Rectal smooth muscle tissue (tissue), 1 donor: ENCODE measurements at regions not wholly inside any gene's neighbourhood (a gene's known extent, or its start where the extent isn't known, plus 50 kb on each side); places are given as distances from the start of the nearest gene placed in this dataset.
"Not testable (repeated sequence)": the region's sequence is repeated elsewhere in the genome, so short reads cannot be mapped to it uniquely, and the experiment has no call there.

ENCODE experiments used
- H3K27ac ChIP-seq: one replicate; pipeline ENCODE4 v1.7.0; 2013; ENCODE audit warnings: low read depth, low read length, inconsistent platforms
- H3K27me3 ChIP-seq: one replicate; pipeline ENCODE4 v1.7.0; 2013; ENCODE audit warnings: low read length; ENCODE audit not compliant: control insufficient read depth, insufficient read depth
- H3K36me3 ChIP-seq: one replicate; pipeline ENCODE4 v1.7.0; 2013; ENCODE audit warnings: low read length; ENCODE audit not compliant: control insufficient read depth, insufficient read depth
- H3K4me1 ChIP-seq: one replicate; pipeline ENCODE4 v1.7.0; 2013; ENCODE audit warnings: low read length; ENCODE audit not compliant: control insufficient read depth, insufficient read depth
- H3K4me3 ChIP-seq: one replicate; pipeline ENCODE4 v1.7.0; 2013; ENCODE audit warnings: low read length
- H3K9ac ChIP-seq: one replicate; pipeline ENCODE4 v1.7.0; 2013; ENCODE audit warnings: low read length

- Histone ChIP-seq H3K27me3 (no peaks in the 10 kb centered on the region), H3K27ac (no peak overlapping the region), H3K4me1 (no peaks in the 10 kb centered on the region), H3K4me3 (no peak overlapping the region), H3K36me3 (no peaks in the 10 kb centered on the region), H3K9ac (no peak overlapping the region)
These were observed 687.7 kb upstream of the ARRDC3 start for GRCh38 chr5:92070786-92071185.

GRCh38 chr5:92064993-92065392 is 681.9 kb upstream of the ARRDC3 start:
- no peaks in the 10 kb centered on the region for H3K36me3 ChIP-seq
- H3K9ac ChIP-seq: no peak overlapping the region
- no peak overlapping the region for H3K27ac ChIP-seq
- no peak overlapping the region for H3K4me3 ChIP-seq
- no peaks in the 10 kb centered on the region for H3K4me1 ChIP-seq
- no peaks in the 10 kb centered on the region for H3K27me3 ChIP-seq

GRCh38 chr5:92051741-92052140 is 668.6 kb upstream of the ARRDC3 start:
- H3K4me3 ChIP-seq: no peak overlapping the region
- H3K4me1 ChIP-seq: no peaks in the 10 kb centered on the region
- H3K27ac ChIP-seq: no peak overlapping the region
- no peak overlapping the region for H3K9ac ChIP-seq
- no peaks in the 10 kb centered on the region for H3K36me3 ChIP-seq
- no peaks in the 10 kb centered on the region for H3K27me3 ChIP-seq

- no peaks in the 10 kb centered on the region for H3K27me3 ChIP-seq
- H3K4me3 ChIP-seq: no peak overlapping the region
- H3K9ac ChIP-seq: no peak overlapping the region
- no peaks in the 10 kb centered on the region for H3K36me3 ChIP-seq
- no peaks in the 10 kb centered on the region for H3K4me1 ChIP-seq
- no peak overlapping the region for H3K27ac ChIP-seq
These were observed 667.9 kb upstream of the ARRDC3 start for GRCh38 chr5:92050970-92051369.

- Histone ChIP-seq H3K9ac (no peak overlapping the region), H3K4me3 (no peak overlapping the region), H3K36me3 (no peaks in the 10 kb centered on the region), H3K4me1 (no peaks in the 10 kb centered on the region), H3K27me3 (no peaks in the 10 kb centered on the region), H3K27ac (no peak overlapping the region)
These were observed 659.0 kb upstream of the ARRDC3 start for GRCh38 chr5:92041911-92042660.

- Histone ChIP-seq H3K4me1 (no peaks in the 10 kb centered on the region), H3K36me3 (no peaks in the 10 kb centered on the region), H3K9ac (no peak overlapping the region), H3K27me3 (no peaks in the 10 kb centered on the region), H3K4me3 (no peak overlapping the region), H3K27ac (no peak overlapping the region)
These were observed 658.1 kb upstream of the ARRDC3 start for GRCh38 chr5:92041206-92041605.

GRCh38 chr5:92029792-92030191 is 646.7 kb upstream of the ARRDC3 start:
- not testable (repeated sequence) for H3K27ac ChIP-seq, H3K9ac ChIP-seq, H3K4me3 ChIP-seq, H3K36me3 ChIP-seq, H3K4me1 ChIP-seq, H3K27me3 ChIP-seq

- no peaks in the 10 kb centered on the region for H3K36me3 ChIP-seq
- no peaks in the 10 kb centered on the region for H3K27me3 ChIP-seq
- H3K4me3 ChIP-seq: no peak overlapping the region
- no peaks in the 10 kb centered on the region for H3K4me1 ChIP-seq
- H3K9ac ChIP-seq: no peak overlapping the region
- no peak overlapping the region for H3K27ac ChIP-seq
These were observed 640.4 kb upstream of the ARRDC3 start for GRCh38 chr5:92023555-92023954.

GRCh38 chr5:92023141-92023471 is 640.0 kb upstream of the ARRDC3 start:
- Histone ChIP-seq H3K4me3 (no peak overlapping the region), H3K9ac (no peak overlapping the region), H3K36me3 (no peaks in the 10 kb centered on the region), H3K27ac (no peak overlapping the region), H3K4me1 (no peaks in the 10 kb centered on the region), H3K27me3 (no peaks in the 10 kb centered on the region)

GRCh38 chr5:92022415-92023140 is 639.5 kb upstream of the ARRDC3 start:
- Histone ChIP-seq H3K4me1 (no peaks in the 10 kb centered on the region), H3K9ac (no peak overlapping the region)

GRCh38 chr5:92019376-92019990 is 636.4 kb upstream of the ARRDC3 start:
- H3K36me3 ChIP-seq: no peaks in the 10 kb centered on the region
- H3K27me3 ChIP-seq: no peaks in the 10 kb centered on the region
- H3K9ac ChIP-seq: no peak overlapping the region
- no peak overlapping the region for H3K4me3 ChIP-seq
- no peak overlapping the region for H3K27ac ChIP-seq
- H3K4me1 ChIP-seq: no peaks in the 10 kb centered on the region

More at GRCh38 chr5:92022415-92023140, 639.5 kb upstream of the ARRDC3 start:
- H3K4me3 ChIP-seq: no peak overlapping the region
- no peaks in the 10 kb centered on the region for H3K27me3 ChIP-seq
- H3K36me3 ChIP-seq: no peaks in the 10 kb centered on the region
- H3K27ac ChIP-seq: no peak overlapping the region

- no peak overlapping the region for H3K4me3 ChIP-seq
- H3K9ac ChIP-seq: no peak overlapping the region
- no peak overlapping the region for H3K27ac ChIP-seq
- H3K36me3 ChIP-seq: no peaks in the 10 kb centered on the region
- no peaks in the 10 kb centered on the region for H3K27me3 ChIP-seq
- H3K4me1 ChIP-seq: no peaks in the 10 kb centered on the region
These were observed 634.7 kb upstream of the ARRDC3 start for GRCh38 chr5:92017776-92018175.
